Bronchial epithelial cell (primary cell): ENCODE measurements at regions not wholly inside any gene's neighbourhood (a gene's known extent, or its start where the extent isn't known, plus 50 kb on each side); places are given as distances from the start of the nearest gene placed in this dataset.

Experiments
- DNase-seq: peaks from one replicate; pipeline ENCODE4 v3.0.0-alpha.2; 2010; ENCODE audit warnings: low read depth
- FAIRE-seq: peaks from 2 replicates; lab custom pipeline; 2011; peaks lifted over from hg19 to GRCh38; lab: Jason Lieb, UNC
- H3K27me3 ChIP-seq: 2 replicates; pipeline ENCODE4 v1.5.1; 2011; ENCODE audit warnings: low read length; ENCODE audit not compliant: control insufficient read depth, insufficient read depth
- H3K36me3 ChIP-seq: 2 replicates; pipeline ENCODE4 v1.5.1; 2011; ENCODE audit warnings: low read length; ENCODE audit not compliant: control insufficient read depth, insufficient read depth
- H3K4me3 ChIP-seq: 2 replicates; pipeline ENCODE4 v1.5.1; 2011; ENCODE audit warnings: mild to moderate bottlenecking, low read depth, low read length, control low read depth
- TF ChIP-seq, protein P1 (sequence below): IDR thresholded peaks from 2 replicates; pipeline ENCODE4 v1.5.1; 2011; ENCODE audit warnings: mild to moderate bottlenecking, moderate library complexity, low read length, control low read depth, inconsistent platforms; ENCODE audit not compliant: insufficient read depth, severe bottlenecking

DNA sequence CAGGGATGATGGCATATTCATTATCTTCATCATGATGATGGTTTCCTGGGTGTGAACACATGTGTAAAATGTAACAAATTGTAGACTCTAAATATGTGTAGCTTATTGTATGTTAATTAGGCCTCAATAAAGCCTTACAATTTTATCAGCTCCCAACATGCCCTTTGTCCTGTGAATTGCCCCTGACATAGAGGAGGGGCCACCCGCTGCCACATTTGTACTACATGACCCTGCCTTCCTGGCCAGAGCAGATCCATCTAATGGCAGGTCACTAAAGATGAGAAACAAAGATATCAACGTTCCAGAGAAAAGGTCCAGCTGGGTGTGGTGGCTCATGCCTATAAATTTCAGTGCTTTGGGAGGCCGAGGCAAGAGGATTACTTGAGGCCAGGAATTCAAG lies 117.2 kb downstream of the CAAP1 start:
- DNase-seq (no peak), FAIRE-seq (no peak)
- Histone ChIP-seq H3K36me3 (no peaks in the 10 kb centered on the region), H3K27me3 (no peaks in the 10 kb centered on the region), H3K4me3 (no peak overlapping the region)
- TF ChIP-seq, protein P1, sequence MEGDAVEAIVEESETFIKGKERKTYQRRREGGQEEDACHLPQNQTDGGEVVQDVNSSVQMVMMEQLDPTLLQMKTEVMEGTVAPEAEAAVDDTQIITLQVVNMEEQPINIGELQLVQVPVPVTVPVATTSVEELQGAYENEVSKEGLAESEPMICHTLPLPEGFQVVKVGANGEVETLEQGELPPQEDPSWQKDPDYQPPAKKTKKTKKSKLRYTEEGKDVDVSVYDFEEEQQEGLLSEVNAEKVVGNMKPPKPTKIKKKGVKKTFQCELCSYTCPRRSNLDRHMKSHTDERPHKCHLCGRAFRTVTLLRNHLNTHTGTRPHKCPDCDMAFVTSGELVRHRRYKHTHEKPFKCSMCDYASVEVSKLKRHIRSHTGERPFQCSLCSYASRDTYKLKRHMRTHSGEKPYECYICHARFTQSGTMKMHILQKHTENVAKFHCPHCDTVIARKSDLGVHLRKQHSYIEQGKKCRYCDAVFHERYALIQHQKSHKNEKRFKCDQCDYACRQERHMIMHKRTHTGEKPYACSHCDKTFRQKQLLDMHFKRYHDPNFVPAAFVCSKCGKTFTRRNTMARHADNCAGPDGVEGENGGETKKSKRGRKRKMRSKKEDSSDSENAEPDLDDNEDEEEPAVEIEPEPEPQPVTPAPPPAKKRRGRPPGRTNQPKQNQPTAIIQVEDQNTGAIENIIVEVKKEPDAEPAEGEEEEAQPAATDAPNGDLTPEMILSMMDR: no peak

DNA sequence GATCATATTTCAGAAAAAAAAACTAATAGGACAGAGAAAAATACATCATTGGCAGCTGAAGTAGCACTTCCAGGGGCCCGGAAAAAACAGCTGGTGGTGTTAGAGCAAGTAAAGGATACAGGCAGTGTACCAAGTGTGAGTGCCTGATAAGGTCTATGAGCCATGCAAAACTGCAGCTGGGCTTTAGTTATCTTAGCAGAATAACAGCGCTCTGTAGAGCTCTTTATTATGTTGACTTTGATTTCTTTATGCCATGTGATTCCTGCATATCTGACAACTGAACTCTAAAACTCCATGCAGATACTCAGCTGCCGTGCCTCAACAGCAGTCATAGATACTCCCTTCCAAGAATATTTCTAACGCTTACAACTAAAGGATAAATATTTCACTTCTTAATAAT lies 119.5 kb downstream of the CAAP1 start:
- FAIRE-seq: no peak

DNA sequence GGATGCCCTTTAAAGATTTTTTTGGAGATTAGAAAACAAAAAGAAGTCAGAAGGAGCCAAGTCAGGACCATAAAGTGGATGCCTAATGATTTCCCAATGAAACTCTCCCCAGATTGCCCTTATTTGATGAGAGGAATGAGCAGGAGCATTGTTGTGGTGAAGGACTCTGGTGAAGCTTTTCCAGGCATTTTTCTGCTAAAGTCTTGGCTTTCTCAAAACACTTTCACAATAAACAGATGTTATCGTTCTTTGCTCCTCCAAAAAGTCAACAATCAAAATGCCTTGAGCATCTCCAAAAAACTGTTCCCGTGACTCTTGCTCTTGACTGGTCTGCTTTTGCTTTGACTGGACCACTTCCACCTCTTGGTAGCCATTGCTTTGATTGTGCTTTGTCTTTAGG lies 121.8 kb downstream of the CAAP1 start:
- H3K27me3 ChIP-seq: no peaks in the 10 kb centered on the region
- TF ChIP-seq, protein P1: no peak
- FAIRE-seq: no peak
- no peak overlapping the region for H3K4me3 ChIP-seq
- DNase-seq: no peak
- H3K36me3 ChIP-seq: no peaks in the 10 kb centered on the region

More for the DNA sequence above, 119.5 kb downstream of the CAAP1 start:
- no peak for DNase-seq
- no peak overlapping the region for H3K4me3 ChIP-seq
- TF ChIP-seq, protein P1: no peak
- H3K27me3 ChIP-seq: no peaks in the 10 kb centered on the region
- no peaks in the 10 kb centered on the region for H3K36me3 ChIP-seq

DNA sequence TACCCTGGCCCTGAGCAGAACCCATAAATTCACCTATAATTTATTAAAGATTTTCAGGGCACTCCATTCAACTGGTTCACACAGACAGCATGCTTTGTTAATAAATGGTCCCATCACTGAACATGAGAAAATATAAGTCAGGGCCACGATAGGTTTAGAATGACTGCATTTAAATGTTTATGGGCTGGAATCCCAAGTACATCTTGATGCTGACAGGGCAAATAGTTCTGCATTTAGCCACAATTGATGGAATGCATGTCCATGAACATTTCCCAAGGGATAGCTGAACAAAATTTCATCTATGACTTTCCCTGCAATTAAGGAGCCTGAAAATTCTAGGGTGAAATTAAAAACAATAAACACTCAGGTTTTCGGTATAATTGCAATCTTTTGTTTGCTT lies 124.5 kb downstream of the CAAP1 start:
- Histone ChIP-seq H3K36me3 (no peaks in the 10 kb centered on the region), H3K4me3 (no peak overlapping the region), H3K27me3 (no peaks in the 10 kb centered on the region)
- DNase-seq (no peak), FAIRE-seq (no peak)
- TF ChIP-seq, protein P1: no peak

DNA sequence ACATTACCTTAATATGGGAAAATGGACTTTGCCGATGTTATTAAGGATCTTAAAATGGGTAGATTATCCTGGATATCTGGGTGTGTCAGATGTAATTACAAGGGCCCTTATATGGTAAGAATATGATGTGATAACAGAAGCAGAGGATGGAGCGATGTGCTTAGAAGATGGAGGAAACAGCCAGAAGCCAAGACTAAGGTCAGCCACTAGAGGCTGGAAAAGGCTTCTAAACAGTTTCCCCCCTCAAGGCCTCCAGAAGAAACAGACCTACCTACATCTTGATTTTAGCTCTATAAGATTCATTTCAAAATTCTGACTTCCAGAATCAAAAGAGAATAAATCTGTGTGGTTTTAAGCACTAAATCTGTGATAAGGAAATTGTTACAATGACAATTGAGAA lies 131.9 kb downstream of the CAAP1 start:
- no peak for FAIRE-seq

DNA sequence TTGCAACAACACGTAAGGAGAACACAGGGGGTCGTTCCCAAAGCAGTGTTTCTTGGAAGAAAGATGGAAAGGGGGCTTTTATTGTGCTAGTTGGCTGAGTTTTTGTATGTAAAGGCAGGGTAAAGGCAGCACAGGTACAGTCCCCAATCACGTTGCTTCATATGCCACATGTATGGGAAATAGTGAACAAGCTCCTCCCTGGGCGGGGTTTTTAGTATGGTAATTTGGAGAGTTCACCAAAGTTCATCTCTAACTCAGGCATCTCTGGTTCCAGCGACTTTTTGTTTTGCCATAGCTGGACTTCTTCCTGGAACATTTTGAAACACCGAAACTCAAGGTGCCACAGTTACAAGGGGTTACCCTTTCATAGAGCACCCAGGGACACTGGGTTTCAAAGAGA lies 133.9 kb downstream of the CAAP1 start:
- no peak for FAIRE-seq

More for the DNA sequence above, 131.9 kb downstream of the CAAP1 start:
- H3K27me3 ChIP-seq: no peaks in the 10 kb centered on the region
- H3K36me3 ChIP-seq: no peaks in the 10 kb centered on the region
- TF ChIP-seq, protein P1: no peak
- no peak overlapping the region for H3K4me3 ChIP-seq
- no peak for DNase-seq

More for the DNA sequence above, 133.9 kb downstream of the CAAP1 start:
- H3K36me3 ChIP-seq: no peaks in the 10 kb centered on the region
- no peak for DNase-seq
- TF ChIP-seq, protein P1: no peak
- H3K27me3 ChIP-seq: no peaks in the 10 kb centered on the region
- H3K4me3 ChIP-seq: no peak overlapping the region
